Karpas-422 (cell line): ENCODE measurements at regions not wholly inside any gene's neighbourhood (a gene's known extent, or its start where the extent isn't known, plus 50 kb on each side); places are given as distances from the start of the nearest gene placed in this dataset.

Experiments
- DNase-seq: peaks from one replicate; pipeline ENCODE4 v3.0.0-alpha.2; 2015
- H2AFZ ChIP-seq: fragments of 200-600 bp; sonication (generic); 2 replicates; pipeline ENCODE4 v1.6.1; 2014; ENCODE audit warnings: antibody characterized with exemption, low read length, mixed read lengths
- H3K27ac ChIP-seq: fragments of 200-600 bp; sonication (generic); 2 replicates; pipeline ENCODE4 v1.5.1; 2014; ENCODE audit warnings: mild to moderate bottlenecking, low read length, moderate library complexity
- H3K27me3 ChIP-seq: fragments of 200-600 bp; sonication (generic); 2 replicates; pipeline ENCODE4 v1.6.1; 2014; ENCODE audit warnings: low read length, mixed read lengths
- H3K36me3 ChIP-seq: fragments of 200-600 bp; sonication (generic); 2 replicates; pipeline ENCODE4 v1.6.1; 2014; ENCODE audit warnings: low read length, mixed read lengths; ENCODE audit not compliant: insufficient read depth
- H3K4me1 ChIP-seq: fragments of 200-600 bp; sonication (generic); 2 replicates; pipeline ENCODE4 v1.6.1; 2014; ENCODE audit warnings: mild to moderate bottlenecking, low read length, mixed read lengths
- H3K4me2 ChIP-seq: fragments of 200-600 bp; sonication (generic); 2 replicates; pipeline ENCODE4 v1.6.1; 2014; ENCODE audit warnings: low read length, low read depth, mild to moderate bottlenecking; ENCODE audit not compliant: poor library complexity, severe bottlenecking
- H3K4me3 ChIP-seq: fragments of 200-600 bp; sonication (generic); 2 replicates; pipeline ENCODE4 v1.5.1; 2014; ENCODE audit warnings: mild to moderate bottlenecking, antibody characterized with exemption, low read length, mixed read lengths
- H3K79me2 ChIP-seq: fragments of 200-600 bp; sonication (generic); 2 replicates; pipeline ENCODE4 v1.6.1; 2014; ENCODE audit warnings: mild to moderate bottlenecking, low read length, mixed read lengths
- H3K9ac ChIP-seq: fragments of 200-600 bp; sonication (generic); 2 replicates; pipeline ENCODE4 v1.6.0; 2014; ENCODE audit warnings: low read length
- H3K9me2 ChIP-seq: fragments of 200-600 bp; sonication (generic), shearing (Covaris generic); replicated peaks from 2 replicates; pipeline ENCODE4 v1.6.0; 2014; ENCODE audit warnings: mild to moderate bottlenecking, low read length, moderate library complexity; ENCODE audit not compliant: insufficient read depth
- H3K9me3 ChIP-seq: fragments of 300-700, 200-600 bp; sonication (generic); 2 replicates; pipeline ENCODE4 v1.6.1; 2014; ENCODE audit warnings: low read length, mixed read lengths
- H4K20me1 ChIP-seq: fragments of 200-600 bp; sonication (generic); 2 replicates; pipeline ENCODE4 v1.6.1; 2014; ENCODE audit warnings: mild to moderate bottlenecking, antibody characterized with exemption, low read length, low read depth; ENCODE audit not compliant: insufficient read depth

DNA sequence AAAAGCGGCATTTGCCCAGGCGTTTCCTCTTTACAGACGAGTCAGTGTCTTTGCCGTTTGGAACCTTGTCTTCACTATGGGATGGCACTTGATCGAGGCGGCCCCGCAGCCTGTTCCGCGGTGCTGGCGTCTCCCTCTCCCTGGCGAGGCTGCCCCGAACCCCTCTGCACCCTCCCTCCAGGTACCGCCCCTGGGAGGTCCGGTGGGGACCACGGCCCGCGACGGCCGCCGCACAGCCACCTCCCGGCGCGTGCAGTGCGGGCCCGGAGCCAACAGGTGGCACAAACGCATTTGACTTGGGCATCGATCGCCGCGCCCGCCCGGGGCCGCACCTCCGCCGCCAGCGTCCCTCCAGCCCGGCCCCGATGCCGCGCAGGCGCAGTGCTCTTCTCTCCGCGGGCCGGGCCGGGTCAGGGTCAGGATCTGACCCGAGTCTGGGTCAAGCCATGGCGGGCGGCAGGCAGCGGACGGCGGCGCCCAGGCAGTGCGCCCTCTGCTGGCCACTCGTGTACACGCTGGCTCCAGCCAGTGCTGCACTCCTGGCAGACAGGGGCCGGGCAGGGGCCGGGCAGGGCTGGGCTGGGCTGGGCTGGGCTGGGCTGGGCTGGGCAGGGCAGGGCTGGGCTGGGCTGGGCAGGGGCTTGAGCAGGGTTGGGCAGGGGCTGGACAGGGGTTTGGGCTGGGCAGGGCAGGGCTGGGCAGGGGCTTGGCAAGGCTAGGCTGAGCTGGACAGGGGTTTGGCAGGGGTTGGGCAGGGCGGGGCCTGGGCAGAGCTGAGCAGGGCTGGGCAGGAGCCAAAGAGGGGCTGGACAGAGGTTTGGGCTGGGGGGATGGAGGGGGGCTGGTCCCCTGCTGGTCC, 155.8 kb upstream of the IRX4 start:
- no peaks in the 10 kb centered on the region for H3K79me2 ChIP-seq
- no peaks in the 10 kb centered on the region for H3K36me3 ChIP-seq
- no peaks in the 10 kb centered on the region for H3K9me3 ChIP-seq
- peaks cover 4% of the 10 kb centered on the region for H3K4me1 ChIP-seq
- H2AFZ ChIP-seq, result peak overlapping the region; percentile 92; the same call in 1 of the 2 replicates
- no peak overlapping the region for H3K27ac ChIP-seq
- no peaks in the 10 kb centered on the region for H3K9me2 ChIP-seq
- no peaks in the 10 kb centered on the region for H3K27me3 ChIP-seq
- peak overlapping the region; percentile 62 for H3K4me3 ChIP-seq
- no peaks in the 10 kb centered on the region for H4K20me1 ChIP-seq
- 0 out of 2 replicates have a peak overlapping the region, but pooled peaks have one; percentile 43 for H3K9ac ChIP-seq
- peak overlapping the region; percentile 77 for H3K4me2 ChIP-seq
- peak; percentile 74 for DNase-seq

DNA sequence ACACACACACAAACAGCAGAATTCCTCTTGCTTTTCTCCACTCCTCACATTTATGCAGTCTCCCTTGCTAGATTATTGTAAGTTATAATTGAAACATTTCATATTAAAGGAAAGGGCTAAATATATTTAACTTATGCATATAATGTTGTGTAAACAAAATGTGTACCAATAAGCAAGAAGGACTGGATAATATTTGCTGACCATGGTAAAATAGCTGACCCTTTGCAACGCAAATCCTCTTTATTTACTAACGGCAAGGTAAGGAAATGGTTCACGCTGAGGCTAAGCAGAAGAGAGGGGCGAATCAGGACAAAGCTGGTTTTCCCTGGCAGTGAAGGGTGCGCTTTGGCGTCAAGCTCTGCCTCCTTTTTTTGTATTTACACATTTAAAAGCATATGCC, 154.2 kb upstream of the IRX4 start:
- no peak for DNase-seq
- H3K9ac ChIP-seq, result no peak overlapping the region
- H3K4me3 ChIP-seq, result no peak overlapping the region
- peaks cover 4% of the 10 kb centered on the region for H3K4me1 ChIP-seq
- no peak overlapping the region for H3K4me2 ChIP-seq
- no peaks in the 10 kb centered on the region for H3K9me2 ChIP-seq
- H3K27ac ChIP-seq, result no peak overlapping the region
- no peaks in the 10 kb centered on the region for H3K79me2 ChIP-seq
- no peaks in the 10 kb centered on the region for H3K9me3 ChIP-seq
- H2AFZ ChIP-seq, result no peak overlapping the region
- no peaks in the 10 kb centered on the region for H3K27me3 ChIP-seq
- no peaks in the 10 kb centered on the region for H3K36me3 ChIP-seq
- no peaks in the 10 kb centered on the region for H4K20me1 ChIP-seq

DNA sequence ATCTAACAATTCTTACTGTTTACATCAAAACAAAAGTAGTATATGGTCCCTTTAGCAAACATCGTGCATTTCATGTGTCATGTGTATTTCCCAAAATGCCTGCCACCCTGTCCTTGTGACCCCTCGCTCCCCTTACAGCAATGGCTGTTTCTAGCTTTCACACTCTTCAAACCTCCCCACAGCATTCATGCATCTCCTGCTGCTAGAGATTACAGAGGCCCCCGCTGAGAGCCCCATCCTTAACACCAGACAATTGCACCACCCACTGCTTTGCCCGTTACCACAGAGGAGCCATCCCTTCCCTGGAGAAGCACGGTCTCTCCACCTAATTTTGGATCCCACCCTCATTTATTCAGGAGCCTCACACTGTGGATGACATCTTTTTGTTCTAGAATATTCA, 149.7 kb upstream of the IRX4 start:
- H2AFZ ChIP-seq, result no peak overlapping the region
- DNase-seq, result no peak
- no peak overlapping the region for H3K9ac ChIP-seq
- no peak overlapping the region for H3K27ac ChIP-seq
- H3K4me3 ChIP-seq, result no peak overlapping the region
- no peaks in the 10 kb centered on the region for H3K4me1 ChIP-seq
- H3K9me3 ChIP-seq, result no peaks in the 10 kb centered on the region
- H3K27me3 ChIP-seq, result no peaks in the 10 kb centered on the region
- H3K36me3 ChIP-seq, result no peaks in the 10 kb centered on the region
- no peaks in the 10 kb centered on the region for H3K9me2 ChIP-seq
- no peak overlapping the region for H3K4me2 ChIP-seq
- no peaks in the 10 kb centered on the region for H4K20me1 ChIP-seq
- H3K79me2 ChIP-seq, result no peaks in the 10 kb centered on the region

GRCh38 chr5:2031581-2031980, 148.9 kb upstream of the IRX4 start:
- no peaks in the 10 kb centered on the region for H3K9me3 ChIP-seq
- H3K9me2 ChIP-seq, result no peaks in the 10 kb centered on the region
- no peak overlapping the region for H3K27ac ChIP-seq
- no peaks in the 10 kb centered on the region for H3K27me3 ChIP-seq
- no peak for DNase-seq
- no peak overlapping the region for H3K4me3 ChIP-seq
- no peaks in the 10 kb centered on the region for H4K20me1 ChIP-seq
- no peaks in the 10 kb centered on the region for H3K4me1 ChIP-seq
- no peaks in the 10 kb centered on the region for H3K36me3 ChIP-seq
- no peak overlapping the region for H3K4me2 ChIP-seq
- no peak overlapping the region for H3K9ac ChIP-seq
- no peaks in the 10 kb centered on the region for H3K79me2 ChIP-seq
- no peak overlapping the region for H2AFZ ChIP-seq

GRCh38 chr5:2030131-2030530, 147.4 kb upstream of the IRX4 start:
- DNase-seq, result no peak

GRCh38 chr5:2029206-2029605, 146.5 kb upstream of the IRX4 start:
- Histone ChIP-seq H3K9ac (no peak overlapping the region), H3K4me2 (no peak overlapping the region)

More at GRCh38 chr5:2030131-2030530, 147.4 kb upstream of the IRX4 start:
- Histone ChIP-seq H3K27me3 (no peaks in the 10 kb centered on the region), H3K27ac (no peak overlapping the region), H3K4me3 (no peak overlapping the region), H2AFZ (no peak overlapping the region), H3K4me1 (no peaks in the 10 kb centered on the region), H4K20me1 (no peaks in the 10 kb centered on the region), H3K9me3 (no peaks in the 10 kb centered on the region), H3K9ac (no peak overlapping the region), H3K4me2 (no peak overlapping the region), H3K36me3 (no peaks in the 10 kb centered on the region), H3K79me2 (no peaks in the 10 kb centered on the region), H3K9me2 (no peaks in the 10 kb centered on the region)

GRCh38 chr5:2027790-2028189, 145.1 kb upstream of the IRX4 start:
- no peaks in the 10 kb centered on the region for H3K36me3 ChIP-seq
- H2AFZ ChIP-seq, result no peak overlapping the region
- H3K9ac ChIP-seq, result no peak overlapping the region
- DNase-seq, result no peak
- H4K20me1 ChIP-seq, result no peaks in the 10 kb centered on the region
- H3K9me2 ChIP-seq, result no peaks in the 10 kb centered on the region
- H3K9me3 ChIP-seq, result no peaks in the 10 kb centered on the region
- H3K27me3 ChIP-seq, result no peaks in the 10 kb centered on the region
- H3K4me2 ChIP-seq, result no peak overlapping the region
- no peak overlapping the region for H3K4me3 ChIP-seq
- no peak overlapping the region for H3K27ac ChIP-seq
- H3K79me2 ChIP-seq, result no peaks in the 10 kb centered on the region
- no peaks in the 10 kb centered on the region for H3K4me1 ChIP-seq

More at GRCh38 chr5:2029206-2029605, 146.5 kb upstream of the IRX4 start:
- Histone ChIP-seq H4K20me1 (no peaks in the 10 kb centered on the region), H3K79me2 (no peaks in the 10 kb centered on the region), H3K4me1 (no peaks in the 10 kb centered on the region), H3K36me3 (no peaks in the 10 kb centered on the region), H3K9me3 (no peaks in the 10 kb centered on the region), H3K27ac (no peak overlapping the region), H3K27me3 (no peaks in the 10 kb centered on the region), H3K4me3 (no peak overlapping the region), H3K9me2 (no peaks in the 10 kb centered on the region), H2AFZ (no peak overlapping the region)
- DNase-seq, result no peak

DNA sequence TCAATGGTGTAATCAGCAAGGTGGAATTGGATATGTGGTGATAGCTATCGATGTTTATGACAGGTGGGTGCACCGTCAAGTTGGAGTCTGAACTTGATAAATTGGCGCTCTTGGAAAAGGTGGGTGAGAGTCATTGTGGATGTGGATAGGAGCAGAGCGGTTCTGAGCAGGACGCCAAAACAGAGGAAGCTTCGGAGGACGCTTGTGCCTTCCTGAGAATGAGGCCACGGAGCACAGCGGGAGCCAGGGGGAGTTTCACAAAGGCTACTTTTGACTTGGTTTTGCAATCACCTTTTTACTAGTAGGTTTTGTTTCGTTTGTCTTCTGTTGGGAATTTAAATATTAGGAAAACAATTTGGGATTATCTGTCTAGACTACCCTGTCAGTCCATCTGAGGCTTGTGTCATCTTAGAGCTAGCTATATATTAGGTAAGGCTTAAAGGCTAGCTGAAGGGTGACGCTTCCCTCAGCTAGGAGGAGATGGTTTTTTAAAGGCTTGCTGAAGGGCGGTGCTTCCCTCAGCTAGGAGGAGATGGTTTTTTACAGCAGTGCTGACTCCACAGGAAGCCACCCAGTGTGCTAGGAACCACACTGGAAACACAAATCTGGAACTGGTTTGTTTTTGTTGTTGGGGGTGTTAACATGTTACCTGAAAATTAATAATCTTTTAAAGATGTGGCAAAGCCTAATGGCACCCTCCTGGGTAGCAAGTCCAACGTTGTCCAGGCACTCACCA, 142.4 kb upstream of the IRX4 start:
- Histone ChIP-seq H3K9me2 (no peaks in the 10 kb centered on the region), H3K27me3 (no peaks in the 10 kb centered on the region), H3K4me2 (no peak overlapping the region), H4K20me1 (no peaks in the 10 kb centered on the region), H3K4me1 (no peaks in the 10 kb centered on the region), H3K9me3 (no peaks in the 10 kb centered on the region), H3K36me3 (no peaks in the 10 kb centered on the region), H2AFZ (no peak overlapping the region), H3K27ac (no peak overlapping the region), H3K4me3 (no peak overlapping the region), H3K9ac (no peak overlapping the region), H3K79me2 (no peaks in the 10 kb centered on the region)
- no peak for DNase-seq
